AG09309 (cell line): ENCODE measurements at regions not wholly inside any gene's neighbourhood (a gene's known extent, or its start where the extent isn't known, plus 50 kb on each side); places are given as distances from the start of the nearest gene placed in this dataset.

Experiments
- DNase-seq: peaks from one replicate; pipeline ENCODE4 v3.0.0-alpha.2; 2010; ENCODE audit warnings: low read depth
- H3K4me3 ChIP-seq: 2 replicates; pipeline ENCODE4 v1.5.1; 2011; ENCODE audit warnings: mild to moderate bottlenecking, low read depth, low read length, moderate library complexity; ENCODE audit not compliant: control insufficient read depth
- CTCF ChIP-seq: IDR thresholded peaks from 2 replicates; pipeline ENCODE4 v1.5.1; 2011; ENCODE audit warnings: mild to moderate bottlenecking, low read depth, low read length, inconsistent platforms; ENCODE audit not compliant: insufficient read depth, control insufficient read depth; ENCODE audit errors: missing control alignments

GRCh38 chr1:115139381-115139780, 50.1 kb upstream of the TSPAN2 start:
- no peak for DNase-seq
- no peak for TF ChIP-seq CTCF
- no peak overlapping the region for H3K4me3 ChIP-seq
